Left ventricle myocardium superior (tissue), 1 donor: ENCODE measurements at regions not wholly inside any gene's neighbourhood (a gene's known extent, or its start where the extent isn't known, plus 50 kb on each side); places are given as distances from the start of the nearest gene placed in this dataset.

ENCODE experiments used
- ATAC-seq: fragments of 200-7000 bp; cut with Tn5 transposase; one replicate; pipeline ENCODE4 v1.9.1; 2020; ENCODE audit warnings: mild to moderate bottlenecking, moderate library complexity
- DNase-seq: peaks from one replicate; pipeline ENCODE4 v3.0.0-alpha.2; 2020
- intact Hi-C: fragments of 100-400 bp; cut with micrococcal nuclease; formaldehyde crosslinking; loops from one replicate; pipeline ENCODE4 v1.11.0; 2022
- donor health status: DM: no; HTN: yes; CAD: no; lungs with severe emphysema.

DNA sequence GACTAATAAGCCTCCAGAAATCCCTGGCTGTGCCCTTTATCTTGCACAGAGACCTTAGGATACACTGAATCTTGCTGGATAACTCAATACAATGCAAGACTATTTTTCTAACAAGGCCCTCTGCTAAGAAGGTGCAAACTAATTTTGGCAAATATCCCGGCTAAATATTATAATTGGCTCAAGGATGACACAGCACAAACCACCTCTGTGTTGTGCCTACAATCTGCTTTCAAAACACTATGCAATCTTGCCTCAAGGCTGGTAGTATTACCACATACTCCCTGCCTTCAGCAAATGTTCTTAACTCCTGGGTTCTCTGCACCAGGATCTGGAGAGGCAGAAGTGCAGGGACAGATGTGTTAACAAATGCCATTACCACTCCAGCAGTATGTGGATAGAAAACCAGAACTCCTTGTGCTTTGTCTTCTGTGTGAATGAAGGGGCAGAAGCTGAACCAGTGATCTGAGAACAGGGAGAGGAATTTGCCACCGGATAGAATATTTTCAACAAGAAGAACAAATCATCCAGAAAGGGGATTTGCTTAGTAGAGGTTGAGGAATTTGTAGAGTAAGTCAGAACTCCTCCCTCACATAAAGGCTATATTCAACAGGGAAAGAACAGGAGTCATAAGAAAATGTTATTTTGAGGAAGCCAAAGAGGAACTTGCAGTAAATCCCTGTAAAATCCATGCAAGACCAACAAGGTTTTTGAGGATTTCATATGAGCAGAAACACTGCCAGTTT is 74.1 kb upstream of the SLC4A11 start:
- DNase-seq (no peak), ATAC-seq (peak; percentile 59)
- intact Hi-C loops, result no loop called here

DNA sequence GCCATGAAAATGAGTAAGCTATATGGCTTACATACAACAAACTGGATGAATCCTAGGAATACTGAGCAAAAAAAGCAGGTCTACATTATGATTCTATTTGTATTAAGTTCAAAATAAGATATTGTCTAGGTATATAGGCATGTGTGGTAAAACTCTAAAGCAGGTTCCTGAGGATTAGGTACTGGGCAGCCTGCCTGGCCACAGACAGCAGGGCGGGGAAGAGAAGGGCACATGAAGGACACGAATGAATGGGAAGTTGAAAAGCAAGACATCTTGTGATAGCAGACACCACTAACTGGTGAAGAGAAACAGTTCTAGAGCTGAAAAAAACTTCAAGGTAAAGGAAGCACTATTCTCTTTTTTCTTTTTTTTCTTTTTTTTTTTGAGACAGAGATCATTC is 72.6 kb upstream of the SLC4A11 start:
- ATAC-seq (peak; percentile 57), DNase-seq (peak; percentile 54)
- intact Hi-C loops, result no loop called here

DNA sequence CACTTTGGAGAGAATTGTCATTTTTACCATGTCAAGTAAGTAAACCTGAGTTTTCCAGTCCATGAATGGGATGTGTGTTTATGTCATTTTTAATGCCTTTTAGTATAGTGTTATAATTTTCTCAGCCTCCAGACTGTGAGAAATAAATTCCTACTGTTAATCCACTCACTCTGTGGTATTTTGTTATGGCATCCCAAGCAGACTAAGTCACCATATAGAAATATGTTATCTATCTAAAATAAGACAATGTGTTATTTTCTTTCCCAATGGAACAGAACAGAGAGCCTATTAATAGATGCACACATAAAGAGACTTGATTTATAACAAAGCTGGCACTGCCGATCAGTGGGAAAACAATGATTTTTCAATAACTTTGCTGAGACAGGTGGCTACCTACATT is 70.2 kb upstream of the SLC4A11 start:
- intact Hi-C loops, result no loop called here
- DNase-seq (no peak), ATAC-seq (no peak)

DNA sequence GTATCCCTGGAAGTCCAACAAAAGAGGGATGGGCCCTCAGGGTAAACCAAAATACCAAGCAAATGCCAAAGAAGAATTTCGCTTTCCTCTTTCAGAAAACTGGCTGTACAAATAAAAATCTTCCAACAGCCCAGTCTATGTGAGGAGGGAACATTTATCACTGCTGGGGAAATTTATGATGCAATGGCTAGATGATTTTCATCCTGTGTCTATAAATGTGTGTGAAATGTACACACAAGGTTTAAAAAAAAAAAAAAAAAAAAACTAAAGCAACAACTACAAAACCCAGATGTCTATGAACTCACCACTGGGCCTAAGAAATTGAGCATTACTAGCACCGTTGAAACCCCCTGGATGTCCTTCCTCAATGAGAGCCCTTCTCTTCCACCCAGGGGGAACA is 68.7 kb upstream of the SLC4A11 start:
- DNase-seq (no peak), ATAC-seq (no peak)
- intact Hi-C loops, result no loop called here

DNA sequence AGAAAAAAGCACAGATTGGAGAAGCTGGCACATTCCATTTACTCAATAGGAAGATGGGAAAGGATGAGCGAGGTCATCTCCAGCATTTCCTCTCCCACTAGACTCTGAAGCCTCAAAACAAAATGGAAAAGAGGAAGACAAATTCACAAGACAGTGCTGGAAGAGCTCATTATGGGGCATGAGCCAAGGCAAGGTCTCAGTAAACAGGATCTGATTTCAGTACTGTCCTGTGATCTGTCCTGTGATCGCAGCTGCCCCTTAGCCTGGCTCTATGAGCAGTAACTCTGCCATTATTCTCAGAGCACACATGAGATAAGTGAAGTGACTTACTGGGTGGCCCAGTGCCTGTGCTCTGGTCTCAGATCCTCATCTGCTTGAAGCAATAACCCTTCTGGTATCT is 68.1 kb upstream of the SLC4A11 start:
- DNase-seq, result no peak
- ATAC-seq, result peak; percentile 47
- intact Hi-C loops, result no loop called here

DNA sequence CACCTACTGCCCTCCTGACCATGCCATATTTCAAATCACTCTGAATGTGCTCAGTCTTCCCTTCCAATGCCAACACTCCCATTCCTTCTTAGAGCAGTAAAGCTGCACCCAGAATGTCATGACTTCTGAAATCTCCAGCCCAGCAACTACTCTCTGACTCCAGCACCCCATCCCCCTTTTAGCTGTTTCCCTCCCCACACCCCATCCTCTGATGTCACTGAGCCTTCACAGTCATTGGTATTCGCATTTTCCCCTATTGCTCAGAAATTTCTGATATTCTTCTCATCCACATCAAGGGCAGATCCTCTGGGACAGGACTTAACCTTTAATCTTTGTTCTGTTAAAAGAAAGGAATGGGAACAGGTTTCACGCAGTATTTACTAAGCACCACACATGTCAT is 67.1 kb upstream of the SLC4A11 start:
- no peak for ATAC-seq
- no peak for DNase-seq
- intact Hi-C loops, result no loop called here

DNA sequence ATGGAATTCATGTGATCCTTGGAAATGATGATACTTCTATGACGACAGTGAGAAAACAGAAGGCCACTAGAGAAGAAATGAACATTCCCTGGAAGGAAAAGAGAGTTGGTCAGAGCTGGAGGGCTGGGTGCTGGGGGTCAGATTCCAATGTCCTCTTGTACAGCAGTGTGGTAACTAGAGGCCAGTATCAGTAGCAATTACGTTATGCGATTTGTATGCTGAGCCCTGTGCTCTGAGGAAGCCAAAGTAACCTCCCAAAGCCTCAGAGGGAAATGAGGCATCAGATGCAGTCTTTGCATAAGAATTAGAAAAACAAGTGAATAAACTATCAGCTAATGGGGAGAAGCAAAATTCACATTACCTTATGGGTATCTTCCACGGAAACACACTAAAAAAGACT is 65.5 kb upstream of the SLC4A11 start:
- no peak for DNase-seq
- intact Hi-C loops, result no loop called here
- no peak for ATAC-seq

DNA sequence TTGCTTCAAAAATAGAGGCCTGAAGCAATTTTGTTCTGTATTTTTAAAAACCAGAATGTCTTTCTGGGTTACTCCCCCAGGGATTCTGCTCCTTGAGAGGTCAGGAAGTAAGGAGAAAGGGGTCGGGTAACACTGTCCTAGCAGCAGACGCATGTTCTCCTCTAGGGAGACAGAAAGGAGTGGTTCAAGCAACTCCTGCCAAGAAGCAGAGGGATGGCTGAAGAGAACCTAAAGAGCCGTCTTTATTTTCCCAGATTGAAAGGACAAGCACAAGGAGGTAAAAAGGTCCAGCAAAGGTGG is 58.0 kb upstream of the SLC4A11 start:
- ATAC-seq, result peak; percentile 86
- intact Hi-C loops, result no loop called here
- no peak for DNase-seq

DNA sequence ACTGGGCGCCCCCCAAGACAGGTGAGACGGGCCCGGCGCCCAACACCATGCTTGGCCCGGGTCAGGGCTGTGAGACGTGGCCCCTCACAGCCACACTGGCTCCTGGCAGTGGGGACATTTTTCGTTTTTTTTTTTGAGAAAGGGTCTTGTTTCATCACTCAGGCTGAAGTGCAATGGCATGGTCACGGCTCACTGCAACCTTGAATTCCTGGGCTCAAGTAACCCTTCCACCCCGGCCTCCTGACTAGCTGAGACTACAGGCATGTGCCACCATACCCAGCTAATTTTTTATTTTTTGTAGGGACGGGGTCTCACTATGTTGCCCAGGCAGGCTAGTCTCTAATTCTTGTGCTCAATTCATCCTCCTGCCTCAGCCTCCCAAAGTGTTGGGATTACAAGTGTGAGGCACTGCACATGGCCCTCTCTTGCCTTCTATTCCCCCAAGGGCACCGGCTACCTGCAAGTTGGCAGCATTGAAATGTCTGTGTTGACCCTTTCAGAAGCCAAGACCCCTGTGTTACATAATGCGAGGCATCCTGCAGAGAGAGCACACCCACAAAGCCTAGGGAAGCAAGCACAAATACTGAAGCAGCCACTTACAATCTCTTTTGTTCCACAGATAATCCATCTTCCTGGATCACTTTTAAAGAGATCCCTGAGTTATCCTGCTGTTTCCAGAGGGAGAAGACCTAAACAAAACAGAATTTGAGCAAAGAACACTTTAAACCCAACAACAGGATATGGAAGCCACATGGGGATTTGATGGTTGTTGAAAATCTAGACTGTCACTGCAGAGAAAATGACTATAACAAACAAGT is 57.5 kb upstream of the SLC4A11 start:
- no peak for DNase-seq
- intact Hi-C loops, result no loop called here
- ATAC-seq, result peak; percentile 60
